Right atrium auricular region (tissue), 2 donors: ENCODE measurements at regions not wholly inside any gene's neighbourhood (a gene's known extent, or its start where the extent isn't known, plus 50 kb on each side); places are given as distances from the start of the nearest gene placed in this dataset.
"Not testable (repeated sequence)": the region's sequence is repeated elsewhere in the genome, so short reads cannot be mapped to it uniquely, and the experiment has no call there.

Experiments used
- DNase-seq: peaks from one replicate; pipeline ENCODE4 v3.0.0-alpha.2; 2019; ENCODE audit warnings: low spot score
- H3K27ac ChIP-seq, 2 donors: fragments of 200-600 bp; sonication (generic); 1 replicate in 1 of 2; 2 replicates in 1 of 2; pipeline ENCODE4 v1.5.1; 2016 to 2019
- H3K27me3 ChIP-seq, 2 donors: fragments of 200-600 bp; sonication (generic); one replicate each; pipeline versions ENCODE4 v1.5.1 to v1.6.0; 2017 to 2019
- H3K36me3 ChIP-seq: fragments of 200-600 bp; sonication (generic); one replicate; pipeline ENCODE4 v1.5.1; 2016
- H3K4me1 ChIP-seq, 2 donors: fragments of 200-600 bp; sonication (generic); one replicate each; pipeline versions ENCODE4 v1.5.1 to v1.6.0; 2017 to 2019
- H3K4me3 ChIP-seq, 2 donors: fragments of 200-600 bp; sonication (generic); 1 replicate in 1 of 2; 2 replicates in 1 of 2; pipeline ENCODE4 v1.5.1; 2017 to 2019; ENCODE audit warnings: mild to moderate bottlenecking in 1 of 2, moderate library complexity in 1 of 2
- H3K9me3 ChIP-seq, 2 donors: fragments of 200-600 bp; sonication (generic); one replicate each; pipeline ENCODE4 v1.5.1; 2019
- TF ChIP-seq, protein P1 (sequence below), 2 donors: fragments of 200-600 bp; sonication (generic); IDR thresholded peaks; one replicate each; pipeline ENCODE4 v1.5.1; 2019; ENCODE audit warnings: antibody characterized with exemption in 2 of 2

DNA sequence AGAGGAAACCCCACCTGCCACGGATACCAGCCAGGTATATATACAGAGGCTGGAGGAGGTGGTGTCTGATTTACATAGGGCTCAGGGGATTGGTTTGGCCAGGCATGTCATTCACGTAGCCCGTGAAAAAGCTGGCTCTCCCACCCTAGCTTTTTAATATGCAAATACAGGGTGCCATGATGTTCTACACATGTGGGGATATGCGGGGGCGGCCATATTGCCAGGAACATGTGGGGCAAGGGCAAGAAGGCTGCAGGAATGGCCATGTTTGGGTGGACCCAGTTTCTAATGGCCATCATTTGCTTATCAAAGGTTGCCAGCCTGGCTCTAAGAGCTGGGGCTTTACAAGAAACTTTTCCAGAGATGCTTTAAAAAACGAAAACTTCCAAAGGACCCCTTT lies 131.5 kb upstream of the KIF5B start:
- Histone ChIP-seq H3K36me3 (no peaks in the 10 kb centered on the region), H3K27me3 (no peaks in the 10 kb centered on the region), H3K27ac (no peak overlapping the region), H3K4me1 (no peaks in the 10 kb centered on the region), H3K4me3 (no peak overlapping the region), H3K9me3 (no peaks in the 10 kb centered on the region)
- DNase-seq, result no peak
- TF ChIP-seq, protein P1, sequence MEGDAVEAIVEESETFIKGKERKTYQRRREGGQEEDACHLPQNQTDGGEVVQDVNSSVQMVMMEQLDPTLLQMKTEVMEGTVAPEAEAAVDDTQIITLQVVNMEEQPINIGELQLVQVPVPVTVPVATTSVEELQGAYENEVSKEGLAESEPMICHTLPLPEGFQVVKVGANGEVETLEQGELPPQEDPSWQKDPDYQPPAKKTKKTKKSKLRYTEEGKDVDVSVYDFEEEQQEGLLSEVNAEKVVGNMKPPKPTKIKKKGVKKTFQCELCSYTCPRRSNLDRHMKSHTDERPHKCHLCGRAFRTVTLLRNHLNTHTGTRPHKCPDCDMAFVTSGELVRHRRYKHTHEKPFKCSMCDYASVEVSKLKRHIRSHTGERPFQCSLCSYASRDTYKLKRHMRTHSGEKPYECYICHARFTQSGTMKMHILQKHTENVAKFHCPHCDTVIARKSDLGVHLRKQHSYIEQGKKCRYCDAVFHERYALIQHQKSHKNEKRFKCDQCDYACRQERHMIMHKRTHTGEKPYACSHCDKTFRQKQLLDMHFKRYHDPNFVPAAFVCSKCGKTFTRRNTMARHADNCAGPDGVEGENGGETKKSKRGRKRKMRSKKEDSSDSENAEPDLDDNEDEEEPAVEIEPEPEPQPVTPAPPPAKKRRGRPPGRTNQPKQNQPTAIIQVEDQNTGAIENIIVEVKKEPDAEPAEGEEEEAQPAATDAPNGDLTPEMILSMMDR (IDR thresholded peaks at IDR 0.05), result no peak

DNA sequence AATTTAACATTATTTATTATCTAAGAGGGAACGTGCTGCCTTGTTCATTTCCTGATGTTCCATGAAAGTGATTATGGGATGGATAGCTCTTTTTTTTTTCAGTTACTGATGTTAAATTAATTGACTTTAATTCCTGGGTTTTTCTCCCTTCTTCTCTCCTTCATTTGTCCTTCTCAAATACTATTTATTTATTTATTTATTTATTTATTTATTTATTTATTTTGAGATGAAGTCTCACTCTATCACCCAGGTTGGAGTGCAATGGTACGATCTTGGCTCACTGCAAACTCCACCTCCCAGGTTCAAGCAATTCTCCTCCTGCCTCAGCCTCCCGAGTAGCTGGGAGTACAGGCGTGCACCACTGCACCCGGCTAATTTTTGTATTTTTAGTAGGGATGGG lies 127.4 kb upstream of the KIF5B start:
- H3K9me3 ChIP-seq, H3K4me1 ChIP-seq, H3K27ac ChIP-seq, DNase-seq, H3K27me3 ChIP-seq, H3K36me3 ChIP-seq, H3K4me3 ChIP-seq: not testable (repeated sequence)

DNA sequence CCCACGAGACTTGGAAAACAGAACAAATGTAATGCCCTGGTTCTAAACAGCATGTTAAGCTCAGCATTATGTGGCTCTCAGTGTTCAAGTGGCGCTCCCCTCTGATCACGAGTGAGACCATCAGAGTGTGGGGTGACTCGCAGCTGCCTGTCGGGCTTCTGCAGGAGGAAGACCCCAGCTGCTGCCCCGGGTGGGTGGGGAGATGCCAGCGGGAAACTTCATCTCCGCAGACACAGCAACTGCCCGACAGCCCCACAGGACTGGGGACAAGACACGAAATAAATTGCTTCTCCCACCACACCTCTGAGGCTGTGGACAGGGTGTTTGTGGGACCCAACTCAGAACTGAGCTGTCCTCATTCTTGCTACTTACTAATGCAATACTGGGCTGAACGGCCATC lies 126.3 kb upstream of the KIF5B start:
- no peak for DNase-seq
- Histone ChIP-seq H3K27me3 (no peaks in the 10 kb centered on the region), H3K36me3 (no peaks in the 10 kb centered on the region), H3K27ac (no peak overlapping the region), H3K4me3 (no peak overlapping the region), H3K4me1 (no peaks in the 10 kb centered on the region), H3K9me3 (no peaks in the 10 kb centered on the region)
- TF ChIP-seq, protein P1 (IDR thresholded peaks at IDR 0.05), result no peak

- Histone ChIP-seq H3K27me3 (no peaks in the 10 kb centered on the region), H3K4me3 (no peak overlapping the region), H3K27ac (no peak overlapping the region), H3K9me3 (no peaks in the 10 kb centered on the region), H3K36me3 (no peaks in the 10 kb centered on the region), H3K4me1 (no peaks in the 10 kb centered on the region)
- no peak for DNase-seq
- TF ChIP-seq, protein P1 (IDR thresholded peaks at IDR 0.05), result no peak
Observed at GRCh38 chr10:32180390-32181280, 124.4 kb upstream of the KIF5B start.

DNA sequence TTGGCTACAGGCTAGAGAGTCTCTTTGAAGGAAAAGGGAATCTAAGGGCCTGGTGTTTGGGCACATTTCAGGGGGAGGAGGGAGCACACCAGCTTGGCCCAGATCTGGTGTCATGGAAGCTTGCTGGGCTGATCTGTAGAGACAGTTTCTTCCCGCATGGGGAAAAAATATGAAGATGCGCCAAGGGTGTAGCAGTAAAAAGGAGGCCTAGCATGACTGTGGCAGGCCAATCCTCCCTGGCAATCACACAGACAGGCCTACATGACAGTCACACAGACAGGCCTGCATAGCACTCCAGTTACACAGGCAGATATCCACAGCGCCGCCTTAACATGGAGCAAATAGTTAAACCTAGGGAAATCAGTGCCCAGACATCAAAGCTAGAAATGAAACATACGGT lies 123.6 kb upstream of the KIF5B start:
- Histone ChIP-seq H3K9me3 (no peaks in the 10 kb centered on the region), H3K27ac (no peak overlapping the region), H3K36me3 (no peaks in the 10 kb centered on the region), H3K4me3 (no peak overlapping the region), H3K27me3 (no peaks in the 10 kb centered on the region), H3K4me1 (no peaks in the 10 kb centered on the region)
- TF ChIP-seq, protein P1 (IDR thresholded peaks at IDR 0.05), result no peak
- DNase-seq, result no peak

GRCh38 chr10:32177594-32177993 lies 121.4 kb upstream of the KIF5B start:
- H3K4me3 ChIP-seq, result not testable (repeated sequence)

DNA sequence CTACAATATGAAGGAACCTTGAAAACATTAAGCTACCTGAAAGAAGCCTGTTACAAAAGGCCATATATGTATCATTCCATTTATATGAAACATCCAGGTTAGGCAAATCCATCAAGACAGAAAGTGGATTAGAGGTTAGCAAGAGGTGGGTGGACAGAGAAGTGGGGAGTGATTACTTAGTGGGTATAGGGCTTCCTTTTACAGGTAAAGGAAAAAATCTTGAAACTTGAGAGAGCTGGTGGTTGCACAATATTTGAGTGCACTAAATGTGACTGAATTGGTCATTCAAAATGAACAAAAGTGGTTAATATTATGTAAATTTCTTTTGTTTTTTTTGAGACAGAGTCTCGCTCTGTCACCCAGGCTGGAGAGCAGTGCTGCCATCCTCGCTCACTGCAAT lies 119.4 kb upstream of the KIF5B start:
- Histone ChIP-seq H3K9me3 (no peaks in the 10 kb centered on the region), H3K4me1 (no peaks in the 10 kb centered on the region), H3K36me3 (no peaks in the 10 kb centered on the region), H3K4me3 (no peak overlapping the region), H3K27ac (no peak overlapping the region), H3K27me3 (no peaks in the 10 kb centered on the region)
- no peak for DNase-seq
- TF ChIP-seq, protein P1 (IDR thresholded peaks at IDR 0.05), result no peak

More at GRCh38 chr10:32177594-32177993, 121.4 kb upstream of the KIF5B start:
- not testable (repeated sequence) for H3K27me3 ChIP-seq, H3K4me1 ChIP-seq, H3K9me3 ChIP-seq, DNase-seq, H3K27ac ChIP-seq, H3K36me3 ChIP-seq
